Stimulated activated CD4-positive, alpha-beta T cell treated with anti-CD3 and anti-CD28 coated beads, Interleukin-1b, Interleukin-23, amount 100 ng/mL, for 48 hours (primary cell): ENCODE measurements at regions not wholly inside any gene's neighbourhood (a gene's known extent, or its start where the extent isn't known, plus 50 kb on each side); places are given as distances from the start of the nearest gene placed in this dataset.
"Not testable (repeated sequence)": the region's sequence is repeated elsewhere in the genome, so short reads cannot be mapped to it uniquely, and the experiment has no call there.

Source experiments
- DNase-seq: peaks from one replicate; pipeline ENCODE4 v3.0.0-alpha.2; 2020

- no peak for DNase-seq
Observed at GRCh38 chr6:80605165-80605989, 498.9 kb downstream of the BCKDHB start.

- no peak for DNase-seq
Observed at GRCh38 chr6:80603679-80604078, 497.2 kb downstream of the BCKDHB start.

DNA sequence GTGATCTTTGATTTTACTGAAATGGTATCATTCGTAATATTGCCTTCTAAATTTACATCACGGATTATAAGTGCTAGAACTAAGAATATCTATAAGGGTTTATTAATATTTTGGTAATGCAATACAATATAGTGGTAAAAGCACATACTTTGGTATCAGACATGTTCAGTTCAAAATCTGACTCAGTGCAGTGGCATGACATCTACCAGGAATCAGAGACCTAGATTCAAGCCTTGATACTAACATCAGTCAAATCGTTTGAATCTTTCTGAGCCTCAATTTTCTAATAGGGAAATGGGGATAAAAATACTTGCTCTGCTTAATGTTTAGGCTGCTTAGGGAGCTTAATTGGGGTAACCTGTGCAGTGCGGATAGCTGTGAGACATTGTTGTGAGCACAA is 488.0 kb downstream of the BCKDHB start:
- no peak for DNase-seq

DNA sequence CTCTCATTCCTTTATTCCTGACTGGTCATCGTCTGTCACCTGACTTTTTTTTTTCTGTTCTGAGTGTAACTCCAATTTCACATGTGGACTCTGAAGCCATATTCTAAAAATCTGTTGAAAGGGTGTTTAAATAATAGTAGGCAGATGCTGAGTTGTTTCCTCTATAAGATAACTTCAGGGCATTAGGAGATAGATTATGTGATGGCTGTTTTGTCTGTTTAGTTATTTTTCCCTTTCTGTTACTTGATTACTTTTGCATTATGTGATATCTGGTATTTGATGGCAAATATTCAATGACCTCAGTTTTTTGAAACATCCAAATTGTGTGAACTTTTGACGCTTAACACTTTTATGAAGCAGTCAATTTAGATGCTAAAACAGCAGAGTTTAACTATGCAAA is 486.0 kb downstream of the BCKDHB start:
- no peak for DNase-seq

DNA sequence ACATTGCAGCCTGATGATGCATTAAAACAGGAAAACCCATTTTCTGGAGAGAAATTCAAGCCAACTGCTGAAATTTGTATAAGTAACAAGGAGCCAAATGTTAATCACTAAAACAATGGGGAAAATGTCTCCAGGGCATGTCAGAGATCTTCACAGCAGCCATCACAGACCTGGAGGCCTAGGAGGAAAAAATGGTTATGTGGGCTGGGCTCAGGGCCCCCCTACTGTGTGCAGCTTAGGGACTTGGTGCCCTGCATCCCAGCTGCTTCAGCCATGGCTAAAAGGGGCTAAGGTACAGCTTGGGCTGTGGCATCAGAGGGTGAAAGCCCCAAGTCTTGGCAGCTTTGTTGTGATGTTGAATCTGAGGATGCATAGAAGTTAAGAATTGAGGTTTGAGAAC is 479.8 kb downstream of the BCKDHB start:
- no peak for DNase-seq

DNA sequence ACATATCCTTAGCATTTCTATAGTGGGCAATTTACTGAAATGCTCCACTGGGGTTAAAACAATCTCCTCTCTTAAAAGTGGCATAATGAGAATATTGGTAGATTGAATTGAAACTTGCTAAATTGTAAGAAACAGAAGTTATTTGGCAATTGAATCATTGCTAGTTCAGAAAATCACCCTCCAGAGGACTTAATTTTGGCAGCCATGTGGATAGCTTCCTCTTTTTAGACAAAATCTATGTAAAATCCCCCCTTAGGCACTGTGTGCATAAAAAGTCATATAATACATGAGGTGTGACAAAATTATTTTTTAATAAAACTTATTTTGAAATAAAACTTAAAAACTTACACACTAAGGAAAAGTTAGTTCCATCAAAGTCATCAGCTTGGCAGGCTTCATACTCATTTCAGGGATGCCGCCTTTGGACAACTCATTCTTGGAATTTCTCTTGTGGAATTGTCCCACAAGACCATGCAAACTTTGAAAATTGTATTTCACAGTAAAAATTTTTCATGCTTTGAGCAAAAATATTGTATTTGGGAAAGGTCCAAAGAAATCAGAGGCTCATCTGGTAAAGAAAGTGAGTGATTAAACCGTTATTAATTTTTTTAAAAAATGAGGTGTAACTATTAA is 473.0 kb downstream of the BCKDHB start:
- DNase-seq, result no peak

GRCh38 chr6:80573320-80573719 is 466.8 kb downstream of the BCKDHB start:
- not testable (repeated sequence) for DNase-seq

GRCh38 chr6:80566361-80566760 is 459.9 kb downstream of the BCKDHB start:
- DNase-seq, result no peak

DNA sequence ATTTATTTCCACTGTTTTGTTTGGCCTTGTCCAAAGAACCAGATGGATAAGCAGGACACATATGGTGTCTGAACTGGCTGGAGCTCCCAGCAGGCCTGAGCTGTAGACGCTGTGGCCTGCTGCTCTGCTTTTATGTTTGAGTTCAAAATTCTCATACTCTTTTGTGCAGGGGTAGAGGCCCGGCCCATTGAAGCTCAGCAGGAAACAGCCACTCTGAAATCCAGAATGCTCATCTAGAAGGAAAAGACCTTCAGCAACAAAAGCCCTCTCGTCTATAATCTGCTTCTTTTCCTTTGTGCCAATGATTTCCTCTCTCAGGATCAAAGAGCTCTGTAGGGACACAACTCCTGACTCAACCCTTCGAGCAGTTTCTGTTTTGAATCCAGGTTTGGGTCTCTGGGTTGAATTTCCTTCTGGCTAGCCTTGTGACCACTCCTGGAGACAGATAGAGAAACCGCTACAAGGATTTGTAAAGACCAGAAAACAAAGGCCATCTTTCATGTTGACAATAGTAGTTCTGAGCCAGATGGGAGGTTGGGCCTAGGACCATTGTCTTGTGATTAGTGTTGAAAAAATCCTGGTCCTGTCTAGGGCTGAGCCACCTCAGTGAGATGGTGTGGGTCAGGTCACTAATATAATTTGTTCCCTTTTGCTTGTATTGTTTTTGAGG is 446.7 kb downstream of the BCKDHB start:
- no peak for DNase-seq

GRCh38 chr6:80550748-80551147 is 444.3 kb downstream of the BCKDHB start:
- DNase-seq, result no peak

GRCh38 chr6:80550281-80550680 is 443.8 kb downstream of the BCKDHB start:
- no peak for DNase-seq

DNA sequence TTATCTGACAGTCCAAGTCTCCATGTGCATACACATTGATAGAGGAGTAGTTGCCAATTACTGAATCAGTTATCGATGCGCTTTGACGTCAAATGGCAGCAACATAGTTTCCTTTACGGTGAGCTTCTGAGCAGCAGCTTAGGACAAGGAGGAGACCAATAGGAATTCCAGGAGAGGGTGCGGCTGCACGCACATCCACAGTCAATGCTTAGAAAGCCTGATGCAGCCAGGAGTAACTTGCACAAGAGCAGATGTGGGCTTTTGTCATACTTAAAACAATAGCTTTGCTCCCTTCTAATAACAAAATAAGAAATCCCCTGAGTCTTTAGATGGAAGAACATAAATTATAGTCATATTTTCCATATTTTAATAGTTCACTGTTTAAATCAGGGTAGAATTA is 442.1 kb downstream of the BCKDHB start:
- DNase-seq, result no peak

GRCh38 chr6:80547827-80548226 is 441.4 kb downstream of the BCKDHB start:
- no peak for DNase-seq

- DNase-seq, result no peak
Observed at GRCh38 chr6:80544976-80545722, 438.7 kb downstream of the BCKDHB start.

DNA sequence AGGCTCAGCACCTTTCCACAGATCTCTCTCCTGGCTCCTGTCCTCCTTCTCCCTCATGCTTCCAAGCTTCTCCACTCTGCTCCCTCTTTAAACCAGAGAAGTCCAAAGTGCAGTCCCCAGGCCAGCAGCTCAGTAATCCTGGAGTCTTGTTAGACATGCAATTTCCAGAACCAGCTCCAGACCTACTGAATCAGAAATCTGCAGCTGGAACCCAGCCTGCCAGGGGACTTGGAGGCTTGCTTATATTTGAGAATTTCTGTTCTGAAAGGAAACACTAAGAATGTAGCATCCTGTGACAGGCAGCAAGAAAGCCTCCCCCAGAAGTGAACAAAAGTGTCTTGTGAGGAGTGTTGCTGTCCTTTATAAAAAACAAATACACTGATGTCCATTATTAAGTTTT is 438.1 kb downstream of the BCKDHB start:
- DNase-seq, result no peak

DNA sequence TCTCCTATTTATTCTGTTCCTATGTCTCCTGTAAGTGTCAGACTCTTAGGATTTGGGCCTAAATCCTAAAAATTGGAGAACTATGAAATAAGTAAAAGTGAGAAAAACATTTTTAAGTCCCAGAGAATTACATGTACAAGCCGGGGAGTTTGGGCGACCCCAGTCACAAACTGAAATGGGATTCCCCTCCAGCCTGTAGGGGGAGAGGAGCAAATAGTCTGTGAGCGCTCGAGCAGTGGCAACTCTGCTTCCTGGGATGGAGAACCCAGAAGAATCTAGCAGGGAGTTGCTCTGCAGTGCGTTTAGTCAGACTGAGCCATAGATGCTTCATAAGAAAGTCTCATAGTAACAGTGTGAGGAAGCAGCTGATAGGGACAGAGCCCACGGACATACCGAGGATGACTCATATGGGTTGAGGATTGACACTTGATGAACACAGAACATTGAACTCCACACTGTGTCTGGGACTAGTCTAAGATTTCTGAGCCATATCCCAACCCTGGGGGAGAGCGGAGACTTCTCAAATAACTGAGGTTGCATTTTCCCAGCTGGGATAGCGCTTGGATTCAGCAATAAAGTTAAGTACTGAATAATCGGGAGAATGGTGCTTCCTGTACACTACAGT is 437.2 kb downstream of the BCKDHB start:
- DNase-seq, result no peak

DNA sequence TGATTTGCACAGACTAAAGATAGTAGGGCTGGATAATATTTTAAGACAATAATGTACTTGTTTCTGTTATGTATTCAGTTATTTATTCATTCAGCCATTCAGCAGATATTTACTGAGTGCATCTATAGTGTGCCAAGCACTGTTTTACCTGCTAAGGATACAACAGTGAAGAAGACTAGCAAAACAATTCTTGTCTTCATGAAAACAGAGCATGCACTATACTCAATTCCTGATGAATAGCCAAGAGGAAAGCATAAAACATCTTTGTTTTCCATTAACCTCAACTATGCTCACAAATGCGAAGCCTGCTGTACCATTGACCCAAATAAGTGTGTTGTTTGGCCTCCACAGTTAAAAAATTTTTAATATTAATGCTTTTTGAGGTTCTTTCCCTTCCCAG is 436.7 kb downstream of the BCKDHB start:
- DNase-seq, result no peak

GRCh38 chr6:80541886-80542285 is 435.4 kb downstream of the BCKDHB start:
- DNase-seq, result no peak

DNA sequence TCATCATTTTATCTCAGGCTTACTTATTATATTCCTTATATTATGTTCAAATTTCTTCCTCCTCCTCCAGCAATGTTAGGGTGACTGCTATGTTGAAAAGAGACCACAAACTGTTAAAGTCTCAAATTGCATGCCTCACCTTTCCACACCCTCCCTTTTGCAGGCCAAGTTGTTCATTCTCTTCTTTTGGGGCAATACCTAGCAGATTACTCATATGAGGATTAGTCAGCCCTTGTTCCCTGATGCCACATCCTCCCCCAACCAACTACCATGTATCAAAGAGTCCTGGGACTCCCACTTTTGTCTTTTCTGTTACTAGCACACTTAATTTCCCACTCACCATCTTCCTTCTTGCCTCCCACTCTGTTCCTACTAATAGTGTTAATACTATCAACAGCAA is 434.7 kb downstream of the BCKDHB start:
- peak; percentile 2 for DNase-seq

DNA sequence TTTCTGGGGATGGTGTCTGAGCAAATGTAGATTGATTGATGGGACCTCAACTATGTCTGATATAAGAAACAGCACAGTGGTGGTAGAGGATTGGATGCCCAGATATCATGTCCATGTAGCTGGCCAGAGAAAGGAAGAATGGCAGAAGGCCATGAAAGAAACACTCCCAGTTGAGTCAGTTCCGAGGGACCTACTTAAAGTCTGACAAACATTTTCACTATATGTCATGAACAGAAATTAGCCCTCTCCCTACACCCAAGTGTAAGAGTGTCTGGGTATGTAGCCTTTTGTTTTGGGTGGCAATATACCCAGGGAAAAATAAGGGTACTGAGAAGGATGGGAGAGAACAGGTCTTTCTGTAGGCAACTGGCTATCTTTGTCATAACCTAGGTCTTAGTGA is 434.2 kb downstream of the BCKDHB start:
- no peak for DNase-seq

DNA sequence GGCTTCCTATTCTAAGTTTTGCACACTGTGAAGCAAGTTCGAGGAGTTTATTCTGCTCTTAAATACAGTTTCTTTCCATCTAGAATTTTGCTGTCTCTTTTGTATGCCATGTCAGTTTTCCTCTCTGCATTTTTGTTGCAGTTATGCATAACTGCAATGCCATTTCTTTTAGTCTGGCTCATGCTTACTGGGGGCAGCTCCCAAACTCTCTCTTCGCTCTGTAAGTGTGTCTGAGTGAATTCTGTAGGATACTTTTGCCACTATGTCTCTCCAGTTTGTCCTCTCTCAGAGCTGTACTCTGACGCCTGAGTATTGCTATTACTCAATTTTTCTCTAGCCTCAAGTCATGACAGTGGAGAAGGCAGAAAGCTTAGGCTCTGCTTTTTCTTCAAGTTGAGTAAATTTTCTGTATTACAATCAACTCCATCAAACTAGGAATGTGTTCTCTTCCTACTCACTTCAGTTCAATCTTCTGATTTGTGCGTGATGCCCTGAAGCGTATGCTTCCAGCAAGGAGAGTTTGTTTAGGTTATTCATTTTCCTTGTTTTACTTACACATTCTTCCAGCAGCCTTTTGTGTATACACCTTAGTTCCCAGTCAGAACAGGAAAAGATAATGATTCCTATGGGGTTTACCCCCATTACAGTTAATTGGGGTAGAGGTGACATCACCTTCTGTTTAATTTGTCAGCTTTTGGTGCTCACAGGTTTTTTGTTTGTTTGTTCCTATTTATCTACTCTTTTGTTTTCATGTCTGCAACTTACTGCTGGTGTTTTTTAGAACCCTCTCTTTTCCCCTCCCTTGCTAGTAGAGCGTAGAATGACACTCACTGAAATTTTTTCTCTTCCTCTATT is 430.9 kb downstream of the BCKDHB start:
- no peak for DNase-seq
